HG03342 (cell line): ENCODE measurements at regions not wholly inside any gene's neighbourhood (a gene's known extent, or its start where the extent isn't known, plus 50 kb on each side); places are given as distances from the start of the nearest gene placed in this dataset.

Source experiments
- ATAC-seq: cut with Tn5 transposase; IDR thresholded peaks from one replicate; pipeline ENCODE4 v1.9.1; 2021; ENCODE audit warnings: mild to moderate bottlenecking, moderate library complexity; ENCODE audit not compliant: unreplicated experiment

DNA sequence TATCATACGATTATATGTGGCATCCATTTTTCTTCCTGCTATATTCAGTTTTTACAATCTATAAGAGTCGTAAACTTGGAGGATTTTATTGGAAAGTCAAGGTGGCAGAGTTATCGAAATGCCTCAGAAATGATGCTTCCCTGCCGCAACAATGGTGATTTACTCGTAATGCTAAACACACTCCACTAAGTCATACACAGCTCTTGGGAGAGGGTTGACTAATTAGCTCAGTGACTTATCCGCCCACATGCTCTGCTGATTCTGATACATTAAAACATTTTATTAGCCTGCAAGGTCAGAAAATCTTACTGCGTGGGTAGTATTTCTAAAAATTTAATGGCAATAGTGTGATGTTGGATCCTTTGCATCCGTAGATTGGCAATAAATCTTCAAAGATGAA lies 420.1 kb downstream of the ARAP2 start:
- no peak for ATAC-seq

DNA sequence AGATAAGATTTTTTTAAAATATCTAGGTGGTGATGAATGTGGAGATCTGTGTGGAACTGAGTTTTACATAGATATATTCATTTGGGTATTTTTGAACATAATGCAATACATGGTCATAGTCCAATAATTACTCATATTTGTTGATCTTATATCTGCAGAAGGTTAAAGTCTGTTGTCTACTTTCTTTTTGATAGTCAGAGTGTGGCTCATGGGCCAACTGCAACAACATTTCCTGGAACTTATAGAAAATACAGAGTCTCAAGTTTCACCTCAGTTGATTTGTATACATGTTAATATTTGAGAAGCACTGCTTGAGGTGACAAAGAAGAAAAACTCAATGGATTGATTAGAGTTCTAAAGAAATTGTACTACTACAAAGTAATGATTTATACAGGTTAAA lies 408.4 kb downstream of the ARAP2 start:
- no peak for ATAC-seq

DNA sequence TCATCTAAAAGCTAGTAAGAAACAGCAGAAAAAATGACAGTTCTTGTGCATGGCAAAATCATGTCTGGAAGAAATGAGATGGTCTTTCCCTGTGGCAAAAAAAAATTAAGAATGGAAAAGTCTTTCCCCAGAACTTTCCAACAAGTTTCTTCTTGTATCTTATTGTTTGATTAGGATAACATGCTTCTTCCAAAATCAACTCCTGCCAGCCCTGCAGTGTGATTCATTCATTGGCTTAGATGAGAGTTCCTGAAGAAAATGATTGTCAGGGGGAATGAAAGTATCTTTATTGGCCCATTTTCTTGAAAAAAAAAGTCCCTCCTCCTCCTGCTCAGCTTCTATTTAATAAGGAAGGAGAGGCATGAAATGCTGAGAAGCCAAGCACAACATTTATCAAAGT lies 407.7 kb downstream of the ARAP2 start:
- ATAC-seq: no peak

DNA sequence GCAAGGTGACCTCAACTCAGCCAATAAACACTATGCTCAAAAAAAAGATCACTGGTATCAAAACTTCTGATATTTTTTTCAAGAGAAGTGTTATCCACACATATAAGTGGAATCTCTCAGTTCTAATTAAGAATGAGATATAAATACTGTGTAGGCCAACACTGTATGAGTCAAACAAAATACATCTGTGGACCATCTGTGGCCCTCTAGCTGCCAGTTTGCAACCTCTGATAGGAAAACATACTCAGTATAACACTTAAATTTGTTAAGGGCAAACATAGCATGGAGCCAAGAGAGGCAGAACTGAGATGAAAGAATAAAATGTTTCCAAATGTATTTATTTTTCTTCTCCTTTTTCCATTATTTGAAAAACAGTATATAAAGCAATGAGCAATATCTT lies 377.3 kb downstream of the ARAP2 start:
- ATAC-seq: no peak

DNA sequence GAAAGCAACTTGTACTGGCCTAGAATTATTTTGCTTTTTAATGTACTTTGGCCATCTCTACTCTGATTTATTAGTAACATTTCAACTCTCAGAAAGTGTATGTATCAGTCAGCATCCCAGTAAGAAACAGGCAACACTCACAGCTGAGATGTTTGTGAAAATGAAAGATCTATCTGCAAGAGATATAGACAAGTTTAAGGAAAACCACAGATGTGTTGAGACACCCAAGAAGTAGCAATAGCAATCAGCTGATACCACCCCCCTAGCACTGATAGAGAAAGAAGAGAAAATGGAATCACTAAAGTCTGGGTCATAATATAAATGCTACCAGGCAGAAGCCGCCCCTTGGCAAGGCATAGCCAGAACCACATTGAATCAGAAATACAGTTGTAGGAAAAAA lies 372.0 kb downstream of the ARAP2 start:
- no peak for ATAC-seq

DNA sequence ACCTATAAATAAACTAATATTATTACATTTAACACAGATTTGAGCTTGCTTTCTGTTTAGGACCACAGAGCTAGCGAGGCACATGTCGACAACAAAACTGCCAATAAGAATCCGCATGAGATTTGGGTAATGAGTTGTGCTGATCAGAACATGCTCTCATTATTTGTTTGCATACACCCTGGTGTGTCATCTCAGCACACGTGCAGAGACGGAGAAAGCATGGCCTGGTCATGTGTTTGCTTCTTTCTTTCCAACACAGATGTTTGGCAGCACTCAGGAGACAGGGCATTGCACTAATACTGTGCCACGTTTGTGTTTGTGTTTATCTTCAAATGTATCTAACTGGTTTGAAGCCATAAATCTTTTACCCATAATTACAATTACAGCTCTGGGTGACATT lies 364.8 kb downstream of the ARAP2 start:
- no peak for ATAC-seq

DNA sequence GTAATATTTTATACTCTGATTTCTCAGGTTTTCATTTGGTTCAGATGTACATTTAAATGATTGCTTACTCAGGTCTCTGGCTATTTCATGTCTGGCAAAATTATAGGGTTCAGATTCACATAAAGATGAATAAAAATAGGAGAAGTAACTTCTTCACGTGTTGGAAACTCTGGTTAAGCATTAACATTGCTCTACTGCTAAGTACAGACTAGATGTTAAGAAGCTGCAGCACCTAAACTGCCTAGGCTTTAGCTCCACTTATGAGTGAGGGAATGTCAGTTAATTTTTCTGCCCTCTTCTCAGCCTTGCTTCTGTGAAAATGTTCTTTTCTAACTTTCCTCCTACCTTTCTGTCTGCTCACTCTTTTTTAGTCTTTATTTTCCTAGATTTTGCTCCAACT lies 361.2 kb downstream of the ARAP2 start:
- no peak for ATAC-seq

DNA sequence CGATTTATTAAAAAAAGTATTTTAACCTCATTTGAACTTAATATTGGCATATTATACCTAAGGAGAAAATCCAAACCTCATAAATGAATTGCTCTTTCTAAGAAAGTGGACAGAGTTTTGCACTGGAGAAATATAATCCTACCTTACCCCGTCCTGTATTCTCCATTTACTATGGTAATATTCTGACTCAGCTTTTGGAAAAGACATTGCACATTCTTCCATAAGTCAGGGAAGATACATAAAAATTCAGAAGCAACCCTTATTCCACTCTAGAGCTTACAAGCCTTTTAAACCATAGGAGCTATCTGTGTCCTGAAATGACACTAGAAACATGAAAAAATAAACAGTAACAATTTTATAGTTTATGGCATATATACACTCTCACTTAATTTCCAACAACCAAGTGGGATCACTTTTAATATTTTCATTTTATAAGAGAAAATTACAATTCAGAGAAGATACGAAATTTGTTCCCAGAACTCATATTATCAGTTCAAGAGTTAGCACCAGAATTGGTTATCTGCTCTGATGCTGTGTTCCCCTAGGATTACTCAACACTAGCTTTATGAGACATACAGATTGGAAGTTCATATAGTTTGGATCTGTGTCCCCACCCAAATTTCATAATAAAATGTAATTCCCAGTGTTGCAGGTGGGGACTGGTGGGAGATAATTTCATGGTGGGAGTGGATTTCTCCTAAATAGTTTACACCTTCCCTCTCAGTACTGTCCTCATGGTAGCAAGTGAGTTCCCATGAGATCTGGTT lies 359.4 kb downstream of the ARAP2 start:
- ATAC-seq: no peak

DNA sequence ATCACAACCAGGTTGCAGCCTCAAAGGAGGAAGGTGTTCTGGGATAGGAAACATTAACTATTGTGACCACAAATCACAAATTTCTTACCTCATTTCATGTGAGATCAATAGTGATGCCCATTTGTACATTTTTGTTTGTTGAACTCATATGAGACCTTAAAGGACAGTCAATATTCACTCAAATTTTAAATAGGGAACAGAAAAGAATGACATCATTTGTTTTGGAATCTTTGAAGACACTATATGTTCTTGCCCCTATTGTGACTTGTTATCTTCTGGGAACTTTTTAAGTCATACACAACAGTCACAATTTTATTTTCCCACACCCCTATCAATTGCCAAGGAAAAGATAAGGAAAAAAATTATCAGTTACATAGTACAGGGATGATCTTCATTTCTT lies 346.5 kb downstream of the ARAP2 start:
- no peak for ATAC-seq

DNA sequence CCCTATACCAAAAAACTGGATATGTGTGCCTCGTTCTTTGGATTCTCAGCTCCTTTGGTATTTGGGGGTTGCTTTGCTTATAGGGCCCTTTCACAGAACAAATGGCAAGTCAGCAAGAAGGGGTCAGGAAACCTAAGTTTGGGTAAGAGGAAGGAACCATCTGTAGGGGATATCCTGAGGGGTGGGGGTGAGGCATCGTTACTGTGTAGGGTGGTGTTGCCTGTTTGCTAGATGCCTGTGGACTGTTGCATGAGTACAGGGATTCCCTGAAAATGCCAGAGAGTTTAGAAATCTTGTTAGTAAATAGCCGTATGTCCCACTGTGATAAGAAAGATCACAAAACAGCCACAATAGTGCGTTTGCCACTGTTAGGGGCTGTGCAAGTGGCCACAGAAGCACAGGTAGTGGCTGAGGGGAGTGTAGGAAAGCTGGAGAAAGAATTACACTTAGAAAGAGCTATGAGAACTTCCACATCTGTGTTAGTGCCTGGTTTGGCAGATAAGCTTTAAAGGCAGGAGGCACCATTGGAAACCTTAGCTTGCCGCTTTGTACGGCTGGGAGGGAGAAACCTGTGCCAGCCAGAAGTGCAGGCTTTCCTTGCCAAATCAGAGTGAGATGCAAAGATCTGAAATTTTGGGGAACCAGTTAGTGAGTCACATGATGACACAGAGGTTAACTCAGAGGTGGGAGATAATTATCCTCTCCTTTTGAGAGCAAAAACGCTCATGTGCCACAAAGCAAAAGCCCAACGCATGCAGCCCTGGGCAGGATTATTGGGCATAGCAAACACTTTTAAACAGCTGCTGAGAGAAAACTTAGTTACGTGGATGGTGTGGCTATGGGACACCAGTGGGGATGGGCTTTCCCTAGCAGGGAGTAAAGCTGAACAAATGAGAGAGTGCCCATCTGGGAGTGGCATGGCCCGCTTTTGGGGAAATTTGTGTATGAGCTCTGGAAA lies 343.7 kb downstream of the ARAP2 start:
- ATAC-seq: no peak

DNA sequence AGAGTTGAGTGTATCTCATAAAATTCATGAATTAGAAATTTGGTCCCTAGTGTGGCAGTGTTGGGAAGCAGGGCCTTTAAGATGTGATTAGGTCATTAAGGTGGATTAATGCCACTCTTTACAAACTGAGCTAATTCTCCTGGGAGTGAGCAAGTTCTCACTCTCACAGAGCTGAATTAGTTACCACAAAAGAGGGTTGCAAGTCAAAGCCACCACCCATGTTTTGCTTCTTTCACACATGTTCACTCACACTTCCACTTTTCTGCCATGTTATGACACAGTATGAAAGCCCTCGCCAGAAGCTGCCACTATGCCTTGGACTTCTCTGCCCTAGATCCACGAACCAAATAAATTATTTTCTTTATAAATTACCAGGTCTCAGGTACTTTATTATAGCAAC lies 332.1 kb downstream of the ARAP2 start:
- ATAC-seq: peak; percentile 95

DNA sequence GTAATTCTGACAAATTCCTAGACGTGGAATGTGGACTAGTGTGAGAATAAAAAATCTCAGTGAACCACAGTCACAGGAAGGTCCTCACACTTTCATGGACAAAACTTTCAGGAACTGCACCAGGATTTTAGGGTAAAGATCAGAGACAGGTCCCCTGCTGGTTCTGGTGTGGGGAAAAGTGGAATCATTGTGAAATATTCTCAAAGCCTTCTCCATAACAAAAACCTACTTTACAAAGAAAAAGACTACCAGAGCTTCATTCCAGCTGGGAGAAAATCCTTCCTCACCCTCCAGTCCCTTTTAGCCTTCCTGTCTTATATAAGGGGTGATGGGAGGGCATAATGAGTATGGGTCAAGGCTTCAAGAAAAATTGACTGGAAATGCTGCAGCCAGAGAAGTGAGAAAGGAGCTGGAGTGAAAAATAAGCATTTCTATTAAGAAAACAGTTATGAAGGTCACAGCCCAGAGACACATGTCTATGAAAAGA lies 325.8 kb downstream of the ARAP2 start:
- no peak for ATAC-seq

DNA sequence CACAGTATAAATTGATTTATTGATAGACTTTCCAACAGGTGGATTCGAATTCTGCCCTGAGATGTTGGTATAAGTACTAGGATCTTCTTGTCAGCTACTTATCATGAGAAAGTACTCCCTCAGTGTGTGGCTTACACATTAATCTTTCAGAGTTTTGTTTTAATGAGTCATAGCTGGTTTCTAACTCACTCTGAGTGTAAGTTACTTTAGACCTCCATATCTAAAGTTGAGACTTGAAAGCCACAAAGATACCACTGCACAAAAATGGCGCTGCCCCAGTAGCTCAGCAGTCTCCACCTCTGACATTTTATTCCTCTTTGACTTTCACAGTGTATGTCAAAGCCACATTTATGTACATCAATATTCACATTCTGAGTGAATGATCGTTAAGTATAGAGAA lies 318.5 kb downstream of the ARAP2 start:
- peak; percentile 93 for ATAC-seq

DNA sequence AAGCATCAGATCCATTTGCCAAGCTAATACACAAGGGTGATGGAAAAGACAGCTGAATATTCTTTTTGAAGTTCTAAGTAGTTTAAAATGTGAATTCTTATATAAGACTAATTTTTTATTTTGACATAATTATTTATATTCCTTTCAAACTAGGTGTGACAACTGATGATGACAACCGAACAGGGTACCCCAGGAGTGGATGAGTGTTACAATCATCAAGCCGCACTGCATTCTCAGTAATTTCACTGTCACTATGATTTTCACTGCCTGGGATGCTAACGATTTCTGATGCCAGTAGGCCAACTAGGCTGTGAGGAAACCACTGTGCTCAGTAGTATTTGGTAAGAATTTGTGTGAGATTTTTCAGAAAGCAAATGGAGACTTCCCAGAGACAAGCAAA lies 317.5 kb downstream of the ARAP2 start:
- no peak for ATAC-seq

DNA sequence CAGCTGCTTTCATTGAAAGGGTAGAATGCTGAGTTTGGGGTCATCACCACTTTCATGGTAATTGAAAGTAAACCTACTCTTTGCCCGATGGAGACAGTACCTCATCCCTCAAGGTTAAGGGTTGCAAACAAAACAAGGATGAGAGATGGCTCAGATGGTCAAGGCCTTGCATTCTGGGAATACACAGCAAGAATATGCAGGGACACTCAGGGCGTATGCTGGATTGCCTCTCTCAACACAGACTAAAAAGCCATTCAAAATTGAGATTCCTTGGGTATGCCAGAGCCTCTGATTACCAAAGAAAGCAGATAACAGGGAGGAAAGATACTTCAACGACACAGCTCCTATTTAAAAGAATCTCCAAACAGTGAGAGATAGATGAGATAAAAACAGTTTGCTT lies 310.4 kb downstream of the ARAP2 start:
- ATAC-seq: no peak

DNA sequence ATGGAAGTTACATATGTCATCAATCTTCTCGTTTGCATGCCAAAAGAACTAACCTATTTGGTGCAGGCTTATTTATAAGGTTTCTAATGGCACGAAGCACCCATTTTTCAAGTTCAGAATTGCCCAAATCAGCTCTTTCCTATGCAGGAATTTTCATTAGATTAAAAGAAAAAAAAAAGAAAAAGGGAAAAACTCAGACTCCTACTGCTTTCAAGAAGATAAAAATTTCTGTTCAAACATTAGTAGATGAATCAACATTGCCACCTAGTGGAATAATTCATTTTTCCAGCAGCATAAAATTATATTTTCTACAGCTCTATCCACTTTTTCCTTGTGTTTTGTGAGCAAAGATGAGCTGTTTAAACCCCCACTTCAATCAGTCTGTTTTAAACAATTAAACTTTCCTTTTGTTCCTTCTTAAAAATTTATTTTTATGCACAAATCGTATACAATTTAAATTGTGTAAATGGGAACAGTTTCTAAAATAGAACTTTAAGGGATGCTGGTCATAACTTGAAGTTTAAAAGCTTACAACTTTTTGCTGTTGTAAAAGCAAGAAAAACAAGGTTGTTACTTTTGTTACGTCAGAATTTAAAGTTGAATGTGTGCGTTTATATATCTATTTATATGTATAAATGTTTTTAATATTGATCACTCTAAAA lies 309.9 kb downstream of the ARAP2 start:
- no peak for ATAC-seq

DNA sequence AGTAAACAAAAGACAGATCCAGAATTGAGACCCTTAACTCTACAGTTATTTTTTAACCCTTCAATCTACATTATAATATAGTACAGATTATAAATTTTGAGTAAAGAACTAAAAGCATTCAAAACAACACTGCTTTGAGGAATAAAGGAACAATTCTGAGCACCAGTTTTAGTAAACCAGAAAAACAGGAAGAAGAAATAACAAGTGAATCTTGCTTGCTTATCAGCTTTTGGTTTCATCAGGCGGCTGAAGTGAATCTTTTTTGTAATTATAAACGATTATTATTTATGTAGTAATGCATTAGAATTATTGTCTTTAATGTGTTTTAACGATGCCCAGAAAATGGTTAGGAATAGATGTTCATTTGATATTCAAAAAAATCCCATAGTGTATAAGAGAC lies 305.4 kb downstream of the ARAP2 start:
- no peak for ATAC-seq

DNA sequence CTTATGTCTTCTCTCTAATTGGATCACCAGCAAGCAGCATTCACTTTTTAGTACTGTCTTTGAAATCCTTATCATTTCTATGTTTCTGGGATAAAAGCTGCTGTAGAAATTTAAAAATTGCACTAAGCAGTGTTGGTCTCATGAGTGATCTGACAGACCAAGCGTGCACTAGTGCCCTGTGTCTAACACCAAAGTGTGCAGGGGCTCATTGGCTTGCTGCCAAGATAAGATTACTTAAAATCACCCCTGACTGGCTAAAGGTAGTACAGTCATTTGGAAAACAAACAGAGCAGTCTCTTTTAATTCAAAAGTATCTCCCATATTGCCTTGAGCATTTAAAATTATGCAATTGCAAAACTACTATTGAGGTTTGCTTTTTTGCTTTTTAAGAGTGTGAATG lies 304.6 kb downstream of the ARAP2 start:
- ATAC-seq: no peak

DNA sequence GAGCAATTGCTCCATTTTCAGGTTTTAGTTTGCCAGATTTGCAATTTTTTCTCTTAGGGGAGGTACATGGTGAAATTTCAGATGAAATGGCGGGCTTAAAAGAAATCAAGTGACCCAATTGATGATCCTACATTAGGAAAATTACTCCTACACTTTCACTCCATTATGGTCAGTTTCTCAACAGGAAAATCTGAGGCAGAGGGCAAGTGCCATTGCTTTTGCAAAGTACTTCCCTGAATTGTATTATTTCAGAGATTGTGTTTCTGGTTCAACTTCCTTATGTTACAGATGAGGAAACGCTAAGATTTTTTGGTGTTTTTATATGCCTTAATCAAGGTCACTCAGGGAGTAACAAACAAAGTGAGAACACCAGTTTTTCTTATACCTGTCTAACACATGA lies 302.2 kb downstream of the ARAP2 start:
- ATAC-seq: no peak

DNA sequence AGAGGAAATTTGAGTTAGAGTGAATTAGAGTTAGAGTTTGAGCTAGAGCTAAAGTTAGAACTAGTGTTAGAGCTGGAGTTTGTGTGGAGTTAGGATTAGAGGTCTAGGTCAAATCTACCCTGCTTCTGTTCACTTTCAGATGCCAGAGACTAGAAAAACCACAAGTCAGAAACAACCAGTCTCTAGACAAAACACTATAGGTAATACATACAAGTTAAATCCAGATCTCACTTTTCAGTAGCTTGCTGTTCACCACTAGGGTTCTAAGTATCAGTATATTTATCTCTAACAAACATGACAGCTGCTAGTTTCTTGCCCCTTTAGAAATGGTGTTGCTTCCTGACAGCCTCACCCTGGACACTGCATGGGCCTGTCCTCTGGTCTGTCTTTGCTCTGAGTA lies 300.7 kb downstream of the ARAP2 start:
- no peak for ATAC-seq

DNA sequence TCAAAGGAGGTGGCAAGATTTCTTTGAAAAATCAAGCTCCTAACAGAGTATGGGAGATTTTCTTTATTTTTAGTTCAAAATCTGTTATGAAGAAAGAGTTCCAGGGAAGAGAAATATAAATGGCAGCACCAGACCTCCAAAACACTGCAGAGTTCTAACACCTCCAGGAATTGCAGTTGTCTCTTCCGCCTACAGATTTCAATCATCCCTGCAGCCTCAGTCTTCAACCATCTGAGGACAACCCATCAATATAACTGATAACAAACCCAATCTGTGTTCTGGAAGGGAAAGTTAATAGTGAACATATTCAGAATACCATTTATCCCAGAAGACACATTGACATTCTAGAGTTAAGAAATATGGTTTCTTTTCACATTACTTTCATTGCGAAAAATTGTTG lies 296.1 kb downstream of the ARAP2 start:
- ATAC-seq: no peak

DNA sequence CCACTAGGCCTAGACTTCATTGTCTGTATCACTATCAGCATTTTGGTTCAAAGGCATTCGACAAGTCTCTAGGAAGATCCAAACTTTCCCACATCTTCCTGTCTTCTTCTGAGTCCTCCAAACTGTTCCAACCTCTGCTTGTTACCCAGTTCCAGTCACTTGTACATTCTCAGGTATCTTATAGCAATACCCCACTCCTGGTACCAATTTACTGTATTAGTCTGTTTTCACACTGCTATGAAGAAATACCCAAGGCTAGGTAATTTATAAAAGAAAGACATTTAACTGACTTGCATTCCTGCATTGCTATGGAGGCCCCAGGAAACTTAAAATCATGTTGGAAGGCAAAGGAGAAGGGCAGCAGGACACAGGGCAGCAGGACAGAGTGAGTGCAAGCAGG lies 293.9 kb downstream of the ARAP2 start:
- ATAC-seq: no peak
